Muscle of back (tissue), 3 donors: ENCODE measurements at regions not wholly inside any gene's neighbourhood (a gene's known extent, or its start where the extent isn't known, plus 50 kb on each side); places are given as distances from the start of the nearest gene placed in this dataset.
"Not testable (repeated sequence)": the region's sequence is repeated elsewhere in the genome, so short reads cannot be mapped to it uniquely, and the experiment has no call there.

Experiments
- DNase-seq, 3 donors: peaks; one replicate each; pipeline versions ENCODE4 v3.0.0 to v3.0.0-alpha.2; 2013

- DNase-seq = peak in 1 of 3 donors; percentile 39
These were observed 50.7 kb upstream of the TAC4 start for GRCh38 chr17:49898366-49899190.

GRCh38 chr17:49899191-49899485, 51.3 kb upstream of the TAC4 start:
- no peak for DNase-seq

GRCh38 chr17:49899588-49899987, 51.7 kb upstream of the TAC4 start:
- no peak for DNase-seq

- DNase-seq = not testable (repeated sequence)
These were observed 52.9 kb upstream of the TAC4 start for GRCh38 chr17:49900801-49901200.

GRCh38 chr17:49901460-49902331, 53.8 kb upstream of the TAC4 start:
- no peak for DNase-seq

GRCh38 chr17:49903523-49903922, 55.7 kb upstream of the TAC4 start:
- no peak for DNase-seq

- no peak for DNase-seq
These were observed 57.0 kb upstream of the TAC4 start for GRCh38 chr17:49904893-49905292.

GRCh38 chr17:49906531-49907136, 58.8 kb upstream of the TAC4 start:
- DNase-seq = no peak

GRCh38 chr17:49907279-49907678, 59.4 kb upstream of the TAC4 start:
- no peak for DNase-seq

GRCh38 chr17:49908782-49909714, 59.9 kb upstream of the DLX4 start:
- no peak for DNase-seq

GRCh38 chr17:49910094-49910857, 58.7 kb upstream of the DLX4 start:
- no peak for DNase-seq

GRCh38 chr17:49910858-49911204, 58.2 kb upstream of the DLX4 start:
- no peak for DNase-seq

GRCh38 chr17:49911719-49912118, 57.3 kb upstream of the DLX4 start:
- DNase-seq = no peak

GRCh38 chr17:49913226-49914095, 55.5 kb upstream of the DLX4 start:
- DNase-seq = peak in 1 of 3 donors; percentile 23

GRCh38 chr17:49914096-49914490, 54.9 kb upstream of the DLX4 start:
- DNase-seq = no peak

- DNase-seq = no peak
These were observed 54.3 kb upstream of the DLX4 start for GRCh38 chr17:49914664-49915063.

- no peak for DNase-seq
These were observed 53.7 kb upstream of the DLX4 start for GRCh38 chr17:49915260-49915659.

GRCh38 chr17:49915670-49916069, 53.3 kb upstream of the DLX4 start:
- DNase-seq = no peak

- DNase-seq = no peak
These were observed 52.0 kb upstream of the DLX4 start for GRCh38 chr17:49916854-49917515.
